Ecto neural progenitor cell (in vitro differentiated cells): ENCODE measurements at regions not wholly inside any gene's neighbourhood (a gene's known extent, or its start where the extent isn't known, plus 50 kb on each side); places are given as distances from the start of the nearest gene placed in this dataset.
A peak's percentile ranks its signal among the peaks of the same experiment; 100 is the strongest.

Experiments used
- DNase-seq: peaks from one replicate; pipeline ENCODE4 v3.0.0-alpha.2; 2018; ENCODE audit warnings: low spot score

GRCh38 chr11:128407962-128408361 is 179.4 kb downstream of the ETS1 start:
- DNase-seq: no peak

- DNase-seq: no peak
Measured at GRCh38 chr11:128405714-128406662, 181.4 kb downstream of the ETS1 start.

GRCh38 chr11:128405112-128405511 is 182.2 kb downstream of the ETS1 start:
- no peak for DNase-seq

DNA sequence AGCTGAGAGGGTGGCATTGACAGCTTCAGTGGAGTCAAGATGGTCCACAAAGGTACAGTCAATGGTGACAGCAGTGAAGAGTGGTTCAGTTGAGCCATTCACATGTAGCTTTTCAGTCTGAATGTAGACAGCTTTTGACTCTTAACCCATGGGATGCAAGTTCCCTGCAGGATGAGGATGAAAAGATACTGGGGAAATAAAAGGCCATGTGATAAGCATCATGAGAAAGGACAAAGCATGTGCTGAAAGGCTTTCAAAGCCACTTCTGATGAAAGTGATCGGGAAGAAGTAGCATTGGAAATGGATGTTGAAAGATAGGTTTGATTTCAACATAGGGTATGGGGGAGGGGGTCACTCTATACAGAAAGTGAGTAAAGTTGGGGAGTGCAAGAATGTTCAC is 182.9 kb downstream of the ETS1 start:
- no peak for DNase-seq

DNA sequence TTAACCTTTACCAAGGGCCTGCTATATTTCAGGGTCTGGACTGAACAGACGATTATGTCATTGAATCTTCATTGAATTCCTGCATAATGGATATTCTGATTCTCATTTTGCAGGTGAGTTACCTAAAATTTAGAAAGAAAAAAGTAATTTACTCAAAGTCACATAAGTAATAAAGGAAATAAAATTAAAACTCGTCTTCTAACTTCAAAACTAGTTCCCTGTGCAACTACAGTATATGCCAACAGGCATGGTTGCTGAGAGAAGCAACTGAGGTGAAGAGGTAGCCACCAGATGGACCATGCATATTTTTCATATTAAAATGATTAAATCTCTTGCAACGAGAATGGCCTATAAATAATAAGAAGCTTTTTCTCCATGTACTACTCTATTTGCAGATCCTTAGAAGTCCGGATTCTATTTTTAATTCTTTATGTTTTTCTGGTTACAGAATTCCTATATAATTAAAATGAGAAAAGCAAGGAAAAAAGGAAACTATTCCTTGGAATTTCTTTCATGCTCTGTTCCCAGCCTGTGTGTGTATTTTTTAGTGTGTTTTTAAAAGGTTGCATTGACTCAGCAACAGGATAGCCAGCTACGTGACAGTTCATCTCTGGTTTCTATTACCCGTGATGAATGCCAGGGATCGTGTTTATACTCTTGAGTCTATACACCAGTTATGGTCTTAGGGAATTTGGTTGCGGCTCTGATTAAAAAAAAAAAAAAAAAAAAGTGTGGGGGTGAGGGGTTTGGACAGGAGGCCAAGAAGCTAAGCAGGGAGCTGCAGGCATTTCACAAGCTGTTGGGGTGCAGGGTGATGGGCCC is 186.8 kb downstream of the ETS1 start:
- DNase-seq: no peak

- no peak for DNase-seq
Measured at GRCh38 chr11:128399251-128400121, 187.9 kb downstream of the ETS1 start.

- DNase-seq: no peak
Measured at GRCh38 chr11:128398517-128399250, 188.7 kb downstream of the ETS1 start.

DNA sequence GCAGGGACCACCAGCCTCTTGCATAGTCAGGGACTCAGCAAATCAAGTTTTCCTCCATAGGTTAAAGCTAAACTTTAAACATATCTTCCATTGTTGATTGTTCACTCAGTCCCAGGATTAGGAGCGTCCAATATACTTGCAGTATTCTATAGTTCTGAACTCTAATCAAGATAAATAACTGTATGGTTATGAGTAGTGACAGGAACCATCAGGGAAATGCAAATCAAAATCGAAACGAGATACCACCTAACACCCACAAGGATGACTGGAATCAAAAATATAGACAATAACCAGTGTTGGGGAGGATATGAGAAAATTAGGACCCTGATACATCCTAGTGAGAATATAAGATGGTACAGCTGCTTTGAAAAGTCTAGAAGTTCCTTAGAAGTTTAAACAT is 190.0 kb downstream of the ETS1 start:
- DNase-seq: no peak

- DNase-seq: no peak
Measured at GRCh38 chr11:128394431-128395089, 192.8 kb downstream of the ETS1 start.

DNA sequence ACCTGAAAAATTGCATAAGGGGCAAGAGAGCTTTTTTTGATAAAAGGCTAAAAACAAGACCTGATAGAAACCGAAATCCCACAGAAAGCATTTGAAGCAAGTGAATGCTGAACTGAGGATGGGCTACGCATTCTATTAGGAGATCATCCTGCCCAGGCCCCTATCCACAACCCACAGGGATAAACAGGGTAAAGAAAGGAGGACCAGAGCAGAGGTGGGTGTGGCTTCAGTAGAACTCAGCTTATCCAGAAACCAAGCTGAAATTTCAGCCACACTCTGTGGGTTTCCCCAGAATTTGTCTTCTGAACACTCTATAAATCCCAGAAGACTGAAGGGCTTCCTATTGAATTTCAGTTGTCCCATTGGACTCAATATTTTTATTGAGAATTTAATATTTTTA is 195.1 kb downstream of the ETS1 start:
- no peak for DNase-seq

- DNase-seq: no peak
Measured at GRCh38 chr11:128391811-128392210, 195.5 kb downstream of the ETS1 start.

- no peak for DNase-seq
Measured at GRCh38 chr11:128390246-128390645, 197.1 kb downstream of the ETS1 start.

DNA sequence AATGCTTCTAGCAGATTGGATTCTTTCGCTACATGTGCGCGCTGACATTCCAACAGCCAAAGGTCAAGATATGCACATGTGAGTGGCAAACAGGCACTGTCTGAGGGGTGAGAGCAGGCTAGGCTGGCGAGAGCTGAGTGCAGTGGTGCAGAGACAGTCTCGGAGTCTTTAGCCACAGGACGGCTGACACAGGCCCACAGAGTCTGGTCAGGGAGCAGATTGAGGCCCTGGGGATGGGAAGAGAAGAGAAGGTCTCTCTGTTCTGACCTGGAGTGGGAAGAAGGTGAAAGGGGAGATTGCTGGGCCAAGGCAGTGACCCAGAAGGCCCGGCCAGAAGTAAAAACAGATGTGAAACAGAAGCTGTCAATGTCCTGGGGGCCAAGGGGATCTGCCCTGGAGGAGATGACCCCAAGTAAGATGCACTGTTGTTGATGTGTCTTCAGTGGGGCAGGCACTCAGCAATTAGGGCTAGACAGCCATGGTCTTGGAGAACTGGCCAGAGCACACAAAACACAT is 197.8 kb downstream of the ETS1 start:
- DNase-seq: peak; percentile 54

GRCh38 chr11:128388206-128388815 is 199.0 kb downstream of the ETS1 start:
- no peak for DNase-seq

DNA sequence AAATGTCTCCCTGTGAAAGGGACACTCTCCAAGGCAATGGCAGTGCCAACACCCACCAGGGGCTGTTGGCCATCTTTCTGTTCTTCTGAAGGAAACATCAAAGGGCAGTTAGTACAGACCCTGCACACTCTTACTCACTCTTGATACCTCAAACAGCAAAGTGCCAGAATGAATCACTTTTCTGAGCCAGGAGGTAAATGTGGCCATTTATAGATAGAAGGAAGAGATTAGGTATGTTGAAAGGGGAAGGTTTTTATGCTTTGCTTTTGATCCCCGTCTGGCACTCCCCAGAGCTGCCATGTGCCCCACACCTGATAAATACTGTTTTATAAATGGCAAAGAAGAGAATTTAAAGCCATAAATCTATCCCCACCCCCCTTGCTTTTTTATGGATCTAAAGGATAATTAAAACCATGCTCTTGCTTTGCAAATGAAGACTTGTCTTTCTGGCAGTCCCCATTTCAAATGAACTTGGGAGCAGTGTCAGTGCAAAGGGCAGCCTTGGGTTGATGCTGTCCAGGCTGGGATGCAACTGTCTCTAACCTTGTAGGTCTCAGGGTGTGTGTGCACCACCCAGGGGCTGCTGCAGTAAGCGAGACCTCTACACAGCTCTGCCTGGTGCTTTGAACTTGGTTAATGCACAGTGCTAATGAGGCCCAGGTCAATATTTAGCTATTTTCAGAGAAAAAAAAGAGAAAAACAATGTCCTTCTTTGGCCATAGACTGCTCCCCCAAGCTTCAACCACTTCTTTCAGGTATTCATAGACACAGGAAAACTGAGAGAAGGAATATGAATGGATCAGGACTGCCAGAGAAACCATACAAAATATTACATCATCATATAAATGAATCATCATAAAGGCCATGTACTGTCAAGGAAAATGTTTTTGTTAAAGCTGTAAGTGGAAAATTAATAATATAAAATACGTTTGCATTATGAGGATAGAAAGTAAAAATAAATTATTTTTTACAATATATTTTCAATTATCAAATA is 207.5 kb downstream of the ETS1 start:
- DNase-seq: no peak

- no peak for DNase-seq
Measured at GRCh38 chr11:128375961-128376360, 211.4 kb downstream of the ETS1 start.

DNA sequence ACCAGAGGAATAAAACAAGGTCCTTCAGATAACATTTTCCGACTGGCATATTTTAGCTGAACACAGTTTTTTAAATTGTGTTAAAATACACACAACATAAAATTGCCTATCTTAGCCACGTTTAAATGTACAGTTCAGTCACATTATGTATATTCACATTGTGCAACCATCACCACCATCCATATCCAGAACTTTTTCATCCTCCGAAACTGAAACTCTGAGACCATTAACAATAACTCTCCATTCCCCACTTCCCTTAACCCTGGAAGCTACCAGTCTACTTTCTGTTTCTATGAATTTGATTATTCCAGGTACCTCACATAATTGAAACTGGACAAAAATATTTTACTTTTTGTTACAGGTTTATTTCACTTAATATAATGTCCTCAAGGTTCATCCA is 213.3 kb downstream of the ETS1 start:
- no peak for DNase-seq

DNA sequence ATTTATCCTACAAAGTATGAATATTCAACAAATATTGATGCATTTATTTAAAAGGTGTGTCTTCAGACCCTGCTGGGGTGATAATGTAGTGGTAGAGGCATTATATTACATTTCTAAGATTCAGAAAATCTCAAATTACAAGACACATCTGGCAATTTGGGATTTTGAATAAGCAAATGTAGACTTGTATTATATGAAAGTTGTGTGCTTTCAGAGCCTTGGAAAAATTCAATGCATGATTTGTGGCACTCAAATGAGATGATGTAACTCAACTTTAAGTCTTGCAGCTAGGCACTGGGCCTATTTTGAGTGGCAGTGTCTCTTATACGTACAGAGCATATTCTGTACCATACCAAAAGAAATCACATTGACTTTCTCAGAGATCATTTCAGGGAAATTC is 214.4 kb downstream of the ETS1 start:
- DNase-seq: no peak

DNA sequence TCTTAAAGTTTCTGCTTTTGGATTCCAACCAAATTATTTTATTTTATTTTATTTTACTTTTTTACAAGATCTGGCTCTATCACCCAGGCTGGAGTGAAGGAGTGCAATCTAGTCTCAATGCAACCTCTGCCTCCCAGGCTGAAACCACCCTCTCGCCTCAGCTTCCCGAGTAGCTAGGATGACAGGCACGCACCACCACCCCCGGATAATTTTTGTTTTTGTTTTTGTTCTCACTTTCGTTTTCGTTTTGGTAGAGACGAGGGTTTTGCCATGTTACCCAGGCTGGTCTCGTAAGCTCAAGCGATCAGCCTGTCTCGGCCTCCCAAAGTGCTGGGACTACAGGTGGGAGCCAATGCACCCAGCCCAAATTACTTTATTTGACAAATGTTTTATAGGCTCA is 219.8 kb downstream of the ETS1 start:
- DNase-seq: no peak
